ENCODE measurements at regions not wholly inside any gene's neighbourhood (a gene's known extent, or its start where the extent isn't known, plus 50 kb on each side); places are given as distances from the start of the nearest gene placed in this dataset.
"Not testable (repeated sequence)": the region's sequence is repeated elsewhere in the genome, so short reads cannot be mapped to it uniquely, and the experiment has no call there.

GRCh38 chr17:83192161-83192788 lies 112.9 kb downstream of the METRNL start:
- DNase-seq: no peak

- DNase-seq: not testable (repeated sequence)
Observed at GRCh38 chr17:83192789-83193335, 113.5 kb downstream of the METRNL start.

- peak; percentile 23 for DNase-seq
Observed at GRCh38 chr17:83193336-83194185, 114.2 kb downstream of the METRNL start.

GRCh38 chr17:83194186-83194561 lies 114.8 kb downstream of the METRNL start:
- no peak for DNase-seq

- DNase-seq: no peak
Observed at GRCh38 chr17:83194761-83195329, 115.4 kb downstream of the METRNL start.

- no peak for DNase-seq
Observed at GRCh38 chr17:83195330-83196023, 116.1 kb downstream of the METRNL start.

GRCh38 chr17:83196024-83196365 lies 116.6 kb downstream of the METRNL start:
- no peak for DNase-seq

- DNase-seq: no peak
Observed at GRCh38 chr17:83196366-83196765, 117.0 kb downstream of the METRNL start.

- DNase-seq: no peak
Observed at GRCh38 chr17:83196973-83197880, 117.8 kb downstream of the METRNL start.

- no peak for DNase-seq
Observed at GRCh38 chr17:83198366-83199341, 119.2 kb downstream of the METRNL start.

- no peak for DNase-seq
Observed at GRCh38 chr17:83199500-83200201, 120.2 kb downstream of the METRNL start.

- DNase-seq: no peak
Observed at GRCh38 chr17:83200231-83200699, 120.9 kb downstream of the METRNL start.

- DNase-seq: no peak
Observed at GRCh38 chr17:83200751-83201150, 121.3 kb downstream of the METRNL start.

GRCh38 chr17:83201206-83202001 lies 122.0 kb downstream of the METRNL start:
- DNase-seq: no peak

- no peak for DNase-seq
Observed at GRCh38 chr17:83202002-83203000, 122.9 kb downstream of the METRNL start.

GRCh38 chr17:83203073-83203471 lies 123.7 kb downstream of the METRNL start:
- no peak for DNase-seq

- no peak for DNase-seq
Observed at GRCh38 chr17:83203472-83204221, 124.2 kb downstream of the METRNL start.

Measured in DMS53 (cell line).